Limb (tissue), 2 donors: ENCODE measurements at regions not wholly inside any gene's neighbourhood (a gene's known extent, or its start where the extent isn't known, plus 50 kb on each side); places are given as distances from the start of the nearest gene placed in this dataset.
"Not testable (repeated sequence)": the region's sequence is repeated elsewhere in the genome, so short reads cannot be mapped to it uniquely, and the experiment has no call there.

ENCODE experiments used
- DNase-seq, 2 donors: peaks; one replicate each; pipeline ENCODE4 v3.0.0-alpha.2; 2016; ENCODE audit errors: extremely low spot score in 2 of 2

GRCh38 chr6:120363429-120363828 lies 970.9 kb downstream of the TBC1D32 start:
- DNase-seq, result no peak

GRCh38 chr6:120358535-120358934 lies 975.7 kb downstream of the TBC1D32 start:
- not testable (repeated sequence) for DNase-seq

GRCh38 chr6:120357447-120357846 lies 976.8 kb downstream of the TBC1D32 start:
- no peak for DNase-seq

GRCh38 chr6:120355822-120356221 lies 978.5 kb downstream of the TBC1D32 start:
- no peak for DNase-seq

GRCh38 chr6:120354452-120355098 lies 979.7 kb downstream of the TBC1D32 start:
- DNase-seq, result no peak

GRCh38 chr6:120352491-120352890 lies 981.8 kb downstream of the TBC1D32 start:
- DNase-seq, result no peak

GRCh38 chr6:120348926-120349325 lies 985.4 kb downstream of the TBC1D32 start:
- no peak for DNase-seq

GRCh38 chr6:120328521-120328920 lies 979.0 kb upstream of the MAN1A1 start:
- no peak for DNase-seq

- no peak for DNase-seq
Measured at GRCh38 chr6:120320481-120321162, 971.1 kb upstream of the MAN1A1 start.

- DNase-seq, result no peak
Measured at GRCh38 chr6:120304223-120304622, 954.7 kb upstream of the MAN1A1 start.

GRCh38 chr6:120303527-120303926 lies 954.0 kb upstream of the MAN1A1 start:
- DNase-seq, result no peak

GRCh38 chr6:120302041-120302440 lies 952.5 kb upstream of the MAN1A1 start:
- DNase-seq, result no peak

GRCh38 chr6:120290964-120291363 lies 941.4 kb upstream of the MAN1A1 start:
- DNase-seq, result no peak

GRCh38 chr6:120282005-120282404 lies 932.4 kb upstream of the MAN1A1 start:
- no peak for DNase-seq

GRCh38 chr6:120279466-120280167 lies 930.1 kb upstream of the MAN1A1 start:
- DNase-seq, result no peak

GRCh38 chr6:120278689-120279396 lies 929.3 kb upstream of the MAN1A1 start:
- DNase-seq, result peak in 1 of 2 donors; percentile 62

GRCh38 chr6:120274547-120274946 lies 925.0 kb upstream of the MAN1A1 start:
- no peak for DNase-seq

GRCh38 chr6:120273411-120273810 lies 923.9 kb upstream of the MAN1A1 start:
- no peak for DNase-seq

- DNase-seq, result no peak
Measured at GRCh38 chr6:120272038-120272437, 922.5 kb upstream of the MAN1A1 start.

GRCh38 chr6:120268256-120268655 lies 918.7 kb upstream of the MAN1A1 start:
- not testable (repeated sequence) for DNase-seq

- no peak for DNase-seq
Measured at GRCh38 chr6:120262354-120262753, 912.8 kb upstream of the MAN1A1 start.

- DNase-seq, result peak in 1 of 2 donors; percentile 65
Measured at GRCh38 chr6:120260636-120261035, 911.1 kb upstream of the MAN1A1 start.
